SK-N-SH (cell line): ENCODE measurements at regions not wholly inside any gene's neighbourhood (a gene's known extent, or its start where the extent isn't known, plus 50 kb on each side); places are given as distances from the start of the nearest gene placed in this dataset.

Source experiments
- CTCF ChIA-PET: fragments of 300-600, 350-600 bp; formaldehyde crosslinking; extraction: SDS; loops from one replicate; lab custom pipeline; 2021; lab: Yijun Ruan, JAX
- POLR2A ChIA-PET: fragments of 350-600 bp; sonication (Branson Sonifier 250); formaldehyde crosslinking; extraction: SDS; loops from one replicate; lab custom pipeline; 2020; ENCODE audit warnings: antibody characterized with exemption, inconsistent platforms; lab: Yijun Ruan, JAX
- DNase-seq: peaks from one replicate; pipeline ENCODE4 v3.0.0; 2012
- H2AFZ ChIP-seq: fragments of 200-600 bp; sonication (generic); 2 replicates; pipeline ENCODE4 v1.8.1; 2016; ENCODE audit warnings: antibody characterized with exemption, mild to moderate bottlenecking, low read depth
- H3F3A ChIP-seq: fragments of 200-600 bp; sonication (generic); replicated peaks from 2 replicates; pipeline ENCODE3; 2016; ENCODE audit warnings: antibody characterized with exemption, mild to moderate bottlenecking; ENCODE audit not compliant: insufficient read depth
- H3K27ac ChIP-seq, 2 experiments: fragments of 200-500 bp in 1 of 2; fragments of 200-600 bp in 1 of 2; sonication (Bioruptor generic) in 1 of 2; sonication (generic), shearing (Covaris generic) in 1 of 2; 2 replicates each; pipeline versions ENCODE4 v1.5.1 to v1.6.1; 2014 to 2016; ENCODE audit warnings: low read depth in 2 of 2, inconsistent platforms in 1 of 2, low read length in 1 of 2, mild to moderate bottlenecking in 1 of 2, mixed read lengths in 1 of 2
- H3K27me3 ChIP-seq: fragments of 200-600 bp; sonication (generic), shearing (Covaris generic); 2 replicates; pipeline ENCODE4 v1.6.1; 2016; ENCODE audit warnings: mixed run types; ENCODE audit not compliant: insufficient read depth
- H3K36me3 ChIP-seq, 2 experiments: fragments of 200-500 bp in 1 of 2; fragments of 200-600 bp in 1 of 2; sonication (Bioruptor generic) in 1 of 2; sonication (generic) in 1 of 2; replicated peaks in 1 of 2; 2 replicates each; pipeline versions ENCODE3 to v1.5.1; 2014 to 2016; ENCODE audit warnings: low read length in 1 of 2, mild to moderate bottlenecking in 1 of 2; ENCODE audit not compliant: insufficient read depth in 2 of 2, control insufficient read depth in 1 of 2
- H3K4me1 ChIP-seq, 2 experiments: fragments of 200-500 bp in 1 of 2; fragments of 200-600 bp in 1 of 2; sonication (Bioruptor generic) in 1 of 2; sonication (generic), shearing (Covaris generic) in 1 of 2; 2 replicates each; pipeline versions ENCODE4 v1.5.1 to v1.6.1; 2014 to 2016; ENCODE audit warnings: low read depth in 1 of 2, low read length in 1 of 2, mixed run types in 1 of 2; ENCODE audit not compliant: insufficient read depth in 2 of 2, control insufficient read depth in 1 of 2
- H3K4me2 ChIP-seq: fragments of 200-600 bp; sonication (generic), shearing (Covaris generic); 2 replicates; pipeline ENCODE4 v1.6.1; 2017; ENCODE audit warnings: mixed run types
- H3K4me3 ChIP-seq, 2 experiments: fragments of 200-500 bp in 1 of 2; fragments of 200-600 bp in 1 of 2; sonication (Bioruptor generic) in 1 of 2; sonication (generic), shearing (Covaris generic) in 1 of 2; 2 replicates each; pipeline versions ENCODE4 v1.5.1 to v1.8.1; 2014 to 2016; ENCODE audit warnings: low read depth in 2 of 2, inconsistent platforms in 1 of 2, low read length in 1 of 2, mild to moderate bottlenecking in 1 of 2, mixed read lengths in 1 of 2, moderate library complexity in 1 of 2
- H3K79me2 ChIP-seq: fragments of 200-600 bp; sonication (generic); 2 replicates; pipeline ENCODE4 v1.8.1; 2017; ENCODE audit warnings: mild to moderate bottlenecking; ENCODE audit not compliant: insufficient read depth
- H3K9ac ChIP-seq: fragments of 200-600 bp; sonication (generic); 2 replicates; pipeline ENCODE4 v1.6.1; 2017; ENCODE audit warnings: mixed run types
- H3K9me2 ChIP-seq: fragments of 200-600 bp; sonication (generic); 2 replicates; pipeline ENCODE4 v1.6.1; 2017; ENCODE audit warnings: mixed run types
- H3K9me3 ChIP-seq: fragments of 200-600 bp; sonication (generic); 2 replicates; pipeline ENCODE4 v1.6.1; 2017; ENCODE audit warnings: mixed run types, mild to moderate bottlenecking, moderate library complexity
- H4K20me1 ChIP-seq: fragments of 200-600 bp; sonication (generic); 2 replicates; pipeline ENCODE4 v1.6.1; 2017; ENCODE audit warnings: mild to moderate bottlenecking, mixed run types; ENCODE audit not compliant: insufficient read depth
- CHD2 ChIP-seq: fragments of 150-350 bp; IDR thresholded peaks from 2 replicates; pipeline ENCODE4 v1.6.1; 2018; ENCODE audit warnings: low read length; ENCODE audit not compliant: partially characterized antibody
- CTCF ChIP-seq: fragments of 200-600 bp; sonication (generic); IDR thresholded peaks from 2 replicates; pipeline ENCODE4 v1.6.1; 2017; ENCODE audit warnings: antibody characterized with exemption, mild to moderate bottlenecking, moderate library complexity
- EP300 ChIP-seq, 2 experiments: IDR thresholded peaks; 2 replicates each; pipeline versions ENCODE4 v1.4.0 to v1.6.1; 2012; ENCODE audit warnings: borderline replicate concordance in 1 of 2, low read depth in 1 of 2, low read length in 1 of 2
- EZH2phosphoT487 ChIP-seq: fragments of 200-600 bp; sonication (generic); IDR thresholded peaks from 2 replicates; pipeline ENCODE4 v1.6.1; 2017; ENCODE audit warnings: low read depth, mixed run types, mild to moderate bottlenecking, antibody characterized with exemption, moderate library complexity, borderline replicate concordance
- GATA2 ChIP-seq: sonication (generic); formaldehyde crosslinking; IDR thresholded peaks from 2 replicates; pipeline ENCODE4 v1.5.0; 2020; ENCODE audit warnings: mild to moderate bottlenecking, missing genetic modification reagents
- MEF2A ChIP-seq: IDR thresholded peaks from 2 replicates; pipeline ENCODE4 v1.4.0; 2012; ENCODE audit warnings: low read depth, borderline replicate concordance
- RCOR1 ChIP-seq: fragments of 150-350 bp; IDR thresholded peaks from 2 replicates; pipeline ENCODE4 v1.6.1; 2017; ENCODE audit warnings: antibody characterized with exemption, low read length
- SIN3A ChIP-seq: IDR thresholded peaks from 2 replicates; pipeline ENCODE4 v1.6.1; 2012; ENCODE audit warnings: low read depth, mild to moderate bottlenecking, low read length, moderate library complexity, borderline replicate concordance
- USF2 ChIP-seq: fragments of 150-350 bp; IDR thresholded peaks from 2 replicates; pipeline ENCODE4 v1.6.1; 2017; ENCODE audit warnings: antibody characterized with exemption, low read length, low read depth, borderline replicate concordance
- YY1 ChIP-seq: IDR thresholded peaks from 2 replicates; pipeline ENCODE4 v1.4.0; 2012; ENCODE audit warnings: low read depth, mild to moderate bottlenecking
- ZBTB33 ChIP-seq: IDR thresholded peaks from 2 replicates; pipeline ENCODE4 v1.4.0; 2012; ENCODE audit warnings: low read depth, borderline replicate concordance
- WGBS: methylation state at CpG from one replicate; pipeline ENCODE4 v1.1.6; 2017; ENCODE audit warnings: low lambda C conversion rate; 5-methylcytosine and 5-hydroxymethylcytosine counted together

GRCh38 chr5:174448662-174449061 lies 275.7 kb upstream of the MSX2 start:
- no peaks in the 10 kb centered on the region for H3K36me3 ChIP-seq
- H3K79me2 ChIP-seq, result no peaks in the 10 kb centered on the region
- TF ChIP-seq ZBTB33 (no peak), YY1 (no peak), SIN3A (no peak), EP300 (IDR thresholded peaks at IDR 0.05; ENCODE audit: borderline replicate concordance in 1 of 2, low read depth in 1 of 2, low read length in 1 of 2) (no peak), USF2 (no peak), RCOR1 (no peak), CTCF (no peak), MEF2A (no peak), EZH2phosphoT487 (no peak)
- TF ChIP-seq, all 33 proteins: peak for 0
- H3K4me3 ChIP-seq, result no peak overlapping the region
- H4K20me1 ChIP-seq, result no peaks in the 10 kb centered on the region
- H3K9me2 ChIP-seq, result no peaks in the 10 kb centered on the region
- ChIA-PET POLR2A (no interaction called here), CTCF (interaction anchor here (1.0 to 1.3 kb wide), 3 partner anchors 29 to 307 kb away, joined by 3 read pairs; no protein-coding TSS in a partner anchor)
- no peaks in the 10 kb centered on the region for H3F3A ChIP-seq
- H2AFZ ChIP-seq, result no peak overlapping the region
- no peak overlapping the region for H3K27ac ChIP-seq
- H3K9ac ChIP-seq, result no peak overlapping the region
- no peaks in the 10 kb centered on the region for H3K27me3 ChIP-seq
- H3K9me3 ChIP-seq, result no peaks in the 10 kb centered on the region
- H3K4me1 ChIP-seq, result no peaks in the 10 kb centered on the region; a peak in 1 of 4 replicates
- no peak overlapping the region for H3K4me2 ChIP-seq
- DNase-seq, result no peak

- ChIA-PET POLR2A (no interaction called here), CTCF (interaction anchor here (1.1 to 1.7 kb wide), 3 partner anchors 9 to 127 kb away, joined by 3 to 4 read pairs (median 3); no protein-coding TSS in a partner anchor)
- WGBS, result 21% methylated on average over 2 of the region's 2 CpGs
- peak; percentile 25 for DNase-seq
- TF ChIP-seq CHD2, result no peak
- peak; percentile 15; the same call in 1 of the 2 replicates for TF ChIP-seq RCOR1
- TF ChIP-seq GATA2 (CRISPR knock-in tag), result peak; percentile 78
- Histone ChIP-seq H3K4me1 (no peaks in the 10 kb centered on the region; a peak in 1 of 4 replicates), H2AFZ (no peak overlapping the region), H3K4me2 (no peak overlapping the region), H3K9me2 (no peaks in the 10 kb centered on the region), H3F3A (no peaks in the 10 kb centered on the region), H3K27me3 (no peaks in the 10 kb centered on the region), H3K9ac (no peak overlapping the region), H3K27ac (no peak overlapping the region), H3K9me3 (no peaks in the 10 kb centered on the region), H3K79me2 (no peaks in the 10 kb centered on the region), H3K36me3 (no peaks in the 10 kb centered on the region), H3K4me3 (no peak overlapping the region), H4K20me1 (no peaks in the 10 kb centered on the region)
Observed at GRCh38 chr5:174453690-174454089, 270.7 kb upstream of the MSX2 start.
